ENCODE measurements at regions not wholly inside any gene's neighbourhood (a gene's known extent, or its start where the extent isn't known, plus 50 kb on each side); places are given as distances from the start of the nearest gene placed in this dataset.

DNA sequence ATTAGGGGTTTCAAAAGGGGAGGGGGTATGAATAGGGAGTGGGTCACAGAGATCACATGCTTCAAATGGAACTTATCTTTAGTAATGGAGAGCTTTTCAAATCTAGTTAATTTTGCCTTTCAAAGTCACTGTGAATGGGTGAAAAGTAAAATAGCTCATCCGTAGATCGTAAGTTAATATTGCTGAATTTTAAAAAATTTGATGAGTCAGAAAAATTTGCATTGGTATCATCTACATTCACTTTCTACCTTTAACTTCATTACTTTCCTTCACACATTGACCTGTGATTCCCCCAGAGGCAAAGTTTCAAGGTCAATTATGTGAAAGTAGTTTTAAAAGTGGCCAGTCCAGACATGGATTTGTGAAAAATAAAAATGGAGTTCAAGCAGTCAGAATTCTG lies 139.0 kb upstream of the SLC35B3 start:
- Histone ChIP-seq H3K27me3 (ENCODE audit: control insufficient read depth in 1 of 2, insufficient read depth in 2 of 2, low read length in 2 of 2) (no peaks in the 10 kb centered on the region), H3K36me3 (replicated peaks in 1 of 2; ENCODE audit: control insufficient read depth in 1 of 2, insufficient read depth in 2 of 2, low read length in 2 of 2) (no peaks in the 10 kb centered on the region), H3K4me1 (ENCODE audit: insufficient read depth, low read length) (no peaks in the 10 kb centered on the region), H3K79me2 (ENCODE audit: insufficient read depth, low read length) (no peaks in the 10 kb centered on the region), H2AFZ (ENCODE audit: low read length) (no peak overlapping the region), H3K9ac (ENCODE audit: insufficient read depth, low read depth, low read length) (no peak overlapping the region), H3K4me3 (replicated peaks in 1 of 3; ENCODE audit: insufficient read depth in 1 of 3, low read depth in 2 of 3, low read length in 3 of 3) (no peak overlapping the region), H3K27ac (ENCODE audit: extremely low read length, insufficient read depth, low read length) (no peak overlapping the region), H3K4me2 (ENCODE audit: low read depth, low read length) (no peak overlapping the region), H3K9me3 (ENCODE audit: low read length) (no peaks in the 10 kb centered on the region; the same call in 1 of the 2 replicates), H4K20me1 (ENCODE audit: insufficient read depth, low read length) (no peaks in the 10 kb centered on the region)
- ChIA-PET CTCF (ENCODE audit: low intra/inter-chr PET ratio, low total read pairs) (no interaction called here), POLR2A (no interaction called here)
- WGBS (ENCODE audit: low lambda C conversion rate) = 70% methylated on average over 2 of the region's 2 CpGs
- ATAC-seq = no peak
- TF ChIP-seq MAFK (conservative IDR thresholded peaks at IDR 0.05 in 1 of 2, IDR thresholded peaks at IDR 0.05 in 1 of 2; ENCODE audit: low read length in 2 of 2) (peak; percentile 70 to 91), MAFF (IDR thresholded peaks at IDR 0.05; ENCODE audit: low read depth, low read length) (peak; percentile 87), ZNF781 (CRISPR knock-in tag; IDR thresholded peaks at IDR 0.05; ENCODE audit: borderline replicate concordance, not compliant biosample characterization) (no peak), SATB2 (CRISPR knock-in tag; IDR thresholded peaks at IDR 0.05) (no peak)
- in situ Hi-C loops (cut with HindIII; ENCODE audit: extremely low pct_ligation_motif_present, low pct_unique_long_range_greater_than_20kb) = no loop called here
- DNase-seq (ENCODE audit: low spot score) = no peak
- no peak for FAIRE-seq
- BruUV-seq (replicated peaks) = no TSS peak
- intact Hi-C loops (cut with micrococcal nuclease; ENCODE audit: unreplicated experiment) = no loop called here

DNA sequence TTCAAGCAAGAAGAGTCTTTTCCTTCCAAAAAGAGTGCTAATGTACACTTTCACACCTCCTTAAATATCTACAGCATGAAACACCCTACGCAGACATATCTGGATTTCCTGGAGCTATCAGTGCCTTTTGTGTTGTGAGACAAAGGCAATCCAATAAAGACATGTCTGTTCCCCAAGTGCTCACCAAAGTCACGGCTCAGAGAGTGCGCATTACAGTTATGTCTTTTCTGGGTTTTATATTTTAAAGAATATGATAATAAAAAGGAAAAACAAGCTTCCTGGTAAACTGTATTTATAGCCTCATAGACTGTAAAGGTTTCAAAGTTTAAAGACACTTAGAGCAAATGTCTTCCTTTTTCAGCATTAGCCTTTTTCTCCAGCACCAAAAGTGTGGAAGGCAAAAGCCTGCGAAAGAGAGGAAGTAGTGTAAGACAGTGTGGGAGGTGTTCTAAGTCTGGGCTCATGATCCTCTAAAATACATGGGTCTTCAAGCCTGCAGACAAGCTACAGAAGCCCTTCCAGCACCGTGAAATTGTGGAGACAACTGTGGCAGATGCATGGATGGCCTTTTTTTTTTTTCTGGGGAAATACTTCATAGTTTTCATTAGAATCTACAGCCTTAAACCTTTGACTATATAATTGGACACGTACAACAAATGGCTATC lies 135.0 kb upstream of the SLC35B3 start:
- no peak overlapping the region for H3K9ac ChIP-seq (ENCODE audit: insufficient read depth, low read depth, low read length)
- in situ Hi-C loops (cut with HindIII; ENCODE audit: extremely low pct_ligation_motif_present, low pct_unique_long_range_greater_than_20kb) = no loop called here
- no peaks in the 10 kb centered on the region for H3K27me3 ChIP-seq (ENCODE audit: control insufficient read depth in 1 of 2, insufficient read depth in 2 of 2, low read length in 2 of 2)
- H2AFZ ChIP-seq (ENCODE audit: low read length) = no peak overlapping the region
- H3K27ac ChIP-seq (ENCODE audit: extremely low read length, insufficient read depth, low read length) = no peak overlapping the region
- no peak overlapping the region for H3K4me3 ChIP-seq (replicated peaks in 1 of 3; ENCODE audit: insufficient read depth in 1 of 3, low read depth in 2 of 3, low read length in 3 of 3)
- CTCF ChIA-PET (ENCODE audit: low intra/inter-chr PET ratio, low total read pairs) = no interaction called here
- TF ChIP-seq PITX1 (CRISPR knock-in tag; IDR thresholded peaks at IDR 0.05) (no peak), TBX2 (CRISPR knock-in tag; IDR thresholded peaks at IDR 0.05; ENCODE audit: borderline replicate concordance) (no peak), ZNF850 (CRISPR knock-in tag; conservative IDR thresholded peaks at IDR 0.05) (no peak), ZBTB20 (CRISPR knock-in tag; IDR thresholded peaks at IDR 0.05; ENCODE audit: borderline replicate concordance, low read depth) (no peak), ATF7 (IDR thresholded peaks at IDR 0.05) (no peak), ATF7 (CRISPR knock-in tag; IDR thresholded peaks at IDR 0.05) (no peak), ZFP90 (CRISPR knock-in tag; IDR thresholded peaks at IDR 0.05; ENCODE audit: borderline replicate concordance) (no peak), ZNF652 (CRISPR knock-in tag; IDR thresholded peaks at IDR 0.05; ENCODE audit: borderline replicate concordance, low read depth) (no peak), ZNF207 (IDR thresholded peaks at IDR 0.05; ENCODE audit: borderline replicate concordance) (no peak)
- TF ChIP-seq, protein P1, sequence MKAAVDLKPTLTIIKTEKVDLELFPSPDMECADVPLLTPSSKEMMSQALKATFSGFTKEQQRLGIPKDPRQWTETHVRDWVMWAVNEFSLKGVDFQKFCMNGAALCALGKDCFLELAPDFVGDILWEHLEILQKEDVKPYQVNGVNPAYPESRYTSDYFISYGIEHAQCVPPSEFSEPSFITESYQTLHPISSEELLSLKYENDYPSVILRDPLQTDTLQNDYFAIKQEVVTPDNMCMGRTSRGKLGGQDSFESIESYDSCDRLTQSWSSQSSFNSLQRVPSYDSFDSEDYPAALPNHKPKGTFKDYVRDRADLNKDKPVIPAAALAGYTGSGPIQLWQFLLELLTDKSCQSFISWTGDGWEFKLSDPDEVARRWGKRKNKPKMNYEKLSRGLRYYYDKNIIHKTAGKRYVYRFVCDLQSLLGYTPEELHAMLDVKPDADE (CRISPR knock-in tag; IDR thresholded peaks at IDR 0.05) = no peak
- TF ChIP-seq, protein P2, sequence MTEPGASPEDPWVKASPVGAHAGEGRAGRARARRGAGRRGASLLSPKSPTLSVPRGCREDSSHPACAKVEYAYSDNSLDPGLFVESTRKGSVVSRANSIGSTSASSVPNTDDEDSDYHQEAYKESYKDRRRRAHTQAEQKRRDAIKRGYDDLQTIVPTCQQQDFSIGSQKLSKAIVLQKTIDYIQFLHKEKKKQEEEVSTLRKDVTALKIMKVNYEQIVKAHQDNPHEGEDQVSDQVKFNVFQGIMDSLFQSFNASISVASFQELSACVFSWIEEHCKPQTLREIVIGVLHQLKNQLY (CRISPR knock-in tag; IDR thresholded peaks at IDR 0.05) = no peak
- no peak for FAIRE-seq
- H4K20me1 ChIP-seq (ENCODE audit: insufficient read depth, low read length) = no peaks in the 10 kb centered on the region
- no TSS peak for BruUV-seq (replicated peaks)
- no peaks in the 10 kb centered on the region for H3K79me2 ChIP-seq (ENCODE audit: insufficient read depth, low read length)
- POLR2A ChIA-PET = no interaction called here
- intact Hi-C loops (cut with micrococcal nuclease; ENCODE audit: unreplicated experiment) = no loop called here
- DNase-seq (ENCODE audit: low spot score) = no peak
- H3K36me3 ChIP-seq (replicated peaks in 1 of 2; ENCODE audit: control insufficient read depth in 1 of 2, insufficient read depth in 2 of 2, low read length in 2 of 2) = no peaks in the 10 kb centered on the region
- ATAC-seq = no peak
- 38% methylated on average over 6 of the region's 6 CpGs for WGBS (ENCODE audit: low lambda C conversion rate)
- no peak overlapping the region for H3K4me2 ChIP-seq (ENCODE audit: low read depth, low read length)
- no peaks in the 10 kb centered on the region for H3K4me1 ChIP-seq (ENCODE audit: insufficient read depth, low read length)
- 0 out of 2 replicates have a peak, but pooled peaks cover 5% of the 10 kb centered on the region for H3K9me3 ChIP-seq (ENCODE audit: low read length)

All from HepG2 (cell line).